ENCODE measurements at regions not wholly inside any gene's neighbourhood (a gene's known extent, or its start where the extent isn't known, plus 50 kb on each side); places are given as distances from the start of the nearest gene placed in this dataset.

- DNase-seq (ENCODE audit: low spot score), result no peak
These were observed 260.0 kb downstream of the DHX35 start for GRCh38 chr20:39222101-39222500.

GRCh38 chr20:39216195-39216594 lies 254.1 kb downstream of the DHX35 start:
- DNase-seq (ENCODE audit: low spot score), result no peak

- DNase-seq (ENCODE audit: low spot score), result no peak
These were observed 252.7 kb downstream of the DHX35 start for GRCh38 chr20:39214828-39215227.

DNA sequence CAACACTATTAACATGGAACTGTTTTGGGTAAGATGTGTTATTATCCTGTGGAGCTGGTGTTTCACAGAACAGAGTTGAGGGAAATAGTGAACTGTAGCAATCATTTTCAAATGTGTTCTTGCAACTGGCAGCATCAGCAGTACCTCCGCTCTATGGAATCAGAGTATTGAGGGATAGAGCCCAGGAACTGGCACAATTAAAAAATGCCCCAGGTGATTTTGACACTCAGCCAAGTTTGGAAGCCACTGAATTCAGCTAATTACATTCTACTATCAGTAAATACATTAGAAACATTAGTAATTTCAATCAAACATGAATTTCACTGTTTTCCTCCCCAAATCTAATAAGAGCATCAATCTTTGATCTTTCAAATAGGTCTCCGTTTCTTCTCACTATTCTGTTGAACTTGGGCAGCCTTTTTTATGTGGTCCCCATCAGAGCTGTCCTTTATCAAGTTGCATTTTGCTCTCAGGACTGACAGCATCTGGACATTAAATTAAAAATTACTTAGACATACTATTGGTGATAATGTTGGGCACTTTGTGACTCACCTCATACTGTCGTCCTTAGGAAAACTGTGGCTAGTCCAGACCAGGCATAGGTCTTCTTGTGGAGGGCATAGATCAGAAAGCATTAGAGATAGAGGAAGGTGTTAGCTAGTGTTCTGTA lies 251.5 kb downstream of the DHX35 start:
- DNase-seq (ENCODE audit: low spot score), result no peak

- DNase-seq (ENCODE audit: low spot score), result no peak
These were observed 249.1 kb downstream of the DHX35 start for GRCh38 chr20:39211060-39211748.

DNA sequence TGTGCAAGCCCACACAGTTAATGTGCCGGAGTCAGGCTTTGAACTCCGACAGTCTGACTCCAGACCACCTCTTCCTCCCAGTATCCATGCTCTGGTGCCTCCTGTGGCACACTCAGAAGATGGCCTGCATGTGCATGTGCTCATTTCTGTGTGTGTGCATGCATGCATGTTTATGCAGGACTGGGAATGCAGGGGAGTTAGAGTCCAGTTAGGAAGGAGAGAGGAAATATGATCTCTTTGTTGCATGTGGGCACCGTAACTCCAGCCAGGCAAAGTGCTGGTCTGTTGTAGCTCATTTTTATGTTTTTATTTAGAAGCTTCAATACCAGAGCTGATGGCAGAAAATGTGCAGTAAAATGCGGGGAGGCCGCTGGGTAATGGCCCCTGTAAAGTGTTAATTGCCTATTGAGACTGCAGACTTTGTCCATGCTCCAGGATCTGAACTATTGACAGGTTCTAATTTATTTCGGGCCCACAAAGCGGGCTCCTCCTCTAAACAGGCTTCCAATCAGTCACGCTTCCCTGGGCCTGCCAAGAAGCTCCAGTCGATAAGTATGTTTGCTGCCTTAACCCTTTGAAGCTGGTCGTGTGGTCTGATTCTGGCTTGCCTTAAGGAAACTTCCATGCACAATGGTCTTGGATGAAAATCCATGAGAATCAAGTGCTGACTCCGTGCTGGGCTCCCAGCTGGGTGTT lies 248.3 kb downstream of the DHX35 start:
- no peak for DNase-seq (ENCODE audit: low spot score)

DNA sequence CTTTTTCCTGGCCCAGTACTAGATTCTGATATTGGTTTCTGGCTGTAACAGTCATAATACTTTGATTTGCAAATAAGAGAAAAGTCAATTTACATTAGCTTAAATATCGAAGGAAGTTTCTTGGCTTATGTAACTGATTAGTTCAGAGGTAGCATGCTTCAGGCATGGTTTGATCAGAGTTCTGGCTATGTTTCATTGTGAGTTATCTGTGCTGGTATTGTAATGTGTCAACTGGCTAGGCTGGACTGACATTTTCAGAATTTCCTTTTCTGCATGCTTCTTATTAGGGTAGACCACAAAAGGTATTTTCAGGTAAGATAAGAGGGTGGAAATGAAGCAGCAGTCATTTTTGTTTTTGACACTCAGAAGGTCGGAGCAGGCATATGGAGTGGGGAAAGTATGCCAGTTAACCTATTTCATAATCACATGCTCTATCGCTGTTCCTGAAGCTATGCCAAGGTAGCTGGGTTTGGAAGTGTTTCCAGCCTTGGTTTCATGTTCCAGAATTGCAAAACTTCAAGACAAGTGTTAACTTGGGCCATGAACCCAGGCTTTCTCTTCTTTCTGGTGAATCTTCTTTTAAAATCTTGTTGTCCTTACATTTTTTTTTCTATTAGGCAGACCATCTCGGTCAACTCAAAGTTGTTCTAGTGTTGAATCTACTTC lies 244.9 kb downstream of the DHX35 start:
- DNase-seq (ENCODE audit: low spot score), result no peak

GRCh38 chr20:39195582-39196021 lies 233.5 kb downstream of the DHX35 start:
- no peak for DNase-seq (ENCODE audit: low spot score)

DNA sequence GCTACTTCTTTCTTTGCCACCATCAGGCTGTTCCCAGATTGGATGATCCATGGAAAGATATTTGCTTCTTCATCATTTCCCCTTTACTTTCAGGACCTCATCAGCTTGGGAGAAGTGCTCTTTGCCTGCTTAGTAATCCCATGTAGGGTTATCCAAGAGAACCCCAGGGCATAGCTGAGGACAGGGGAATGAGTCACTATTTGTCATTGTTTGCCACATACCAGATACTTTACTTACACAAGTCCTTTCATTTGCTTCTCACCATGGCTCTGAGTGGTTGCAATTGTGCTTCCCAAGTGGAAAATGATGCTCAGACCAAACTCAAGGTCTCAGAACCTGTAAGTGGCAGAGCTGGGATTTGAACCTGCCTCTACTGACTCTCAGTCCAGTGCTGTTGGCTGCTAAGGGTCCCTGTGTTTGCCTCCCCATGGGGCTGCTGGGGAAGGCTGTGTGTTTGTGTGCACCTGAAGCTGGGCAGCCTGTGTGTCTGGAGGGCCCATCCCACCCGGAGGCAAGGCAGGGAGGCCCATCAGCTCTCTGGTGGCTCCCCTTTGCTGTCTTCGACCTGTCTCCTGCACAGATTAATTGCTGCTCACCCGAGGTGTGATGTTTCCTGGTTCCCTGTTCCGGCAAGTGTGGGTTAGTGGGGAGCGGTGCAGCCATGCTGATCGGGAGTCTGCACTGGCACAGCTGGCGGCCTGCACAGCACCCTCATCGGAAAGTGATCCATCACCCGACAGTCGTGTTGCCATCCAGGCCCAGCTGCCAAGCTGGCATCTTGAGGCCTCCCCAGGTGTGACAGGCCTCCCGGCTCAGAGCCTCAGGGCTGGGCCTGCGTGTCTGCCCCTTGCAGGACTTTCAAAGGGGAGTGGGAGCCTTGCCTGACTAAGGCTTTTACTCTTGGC lies 228.8 kb downstream of the DHX35 start:
- no peak for DNase-seq (ENCODE audit: low spot score)

- DNase-seq (ENCODE audit: low spot score), result no peak
These were observed 226.2 kb downstream of the DHX35 start for GRCh38 chr20:39188266-39188765.

DNA sequence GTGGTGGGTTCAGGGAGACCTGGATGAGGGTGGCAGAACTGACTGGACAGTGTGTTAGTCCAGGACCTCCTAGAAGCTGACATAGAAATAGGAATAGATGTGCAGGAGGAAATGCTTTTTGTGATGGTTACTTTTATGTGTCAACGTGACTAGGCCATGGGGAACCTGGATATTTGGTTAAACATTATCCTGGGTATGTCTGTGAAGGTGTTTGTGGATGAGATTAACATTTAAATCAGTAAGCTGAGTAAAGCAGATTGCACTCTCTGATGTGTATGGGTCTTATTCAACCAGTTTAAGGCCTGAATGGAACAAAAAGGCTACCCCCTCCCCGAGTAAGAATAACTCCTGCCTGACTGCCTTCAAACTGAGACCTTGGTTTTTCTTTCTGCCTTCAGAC lies 219.3 kb downstream of the DHX35 start:
- DNase-seq (ENCODE audit: low spot score), result no peak

- no peak for DNase-seq (ENCODE audit: low spot score)
These were observed 214.3 kb downstream of the DHX35 start for GRCh38 chr20:39176457-39176856.

GRCh38 chr20:39170896-39171463 lies 208.8 kb downstream of the DHX35 start:
- DNase-seq (ENCODE audit: low spot score), result no peak

- no peak for DNase-seq (ENCODE audit: low spot score)
These were observed 203.0 kb downstream of the DHX35 start for GRCh38 chr20:39165099-39165498.

- DNase-seq (ENCODE audit: low spot score), result no peak
These were observed 202.5 kb downstream of the DHX35 start for GRCh38 chr20:39164642-39165041.

DNA sequence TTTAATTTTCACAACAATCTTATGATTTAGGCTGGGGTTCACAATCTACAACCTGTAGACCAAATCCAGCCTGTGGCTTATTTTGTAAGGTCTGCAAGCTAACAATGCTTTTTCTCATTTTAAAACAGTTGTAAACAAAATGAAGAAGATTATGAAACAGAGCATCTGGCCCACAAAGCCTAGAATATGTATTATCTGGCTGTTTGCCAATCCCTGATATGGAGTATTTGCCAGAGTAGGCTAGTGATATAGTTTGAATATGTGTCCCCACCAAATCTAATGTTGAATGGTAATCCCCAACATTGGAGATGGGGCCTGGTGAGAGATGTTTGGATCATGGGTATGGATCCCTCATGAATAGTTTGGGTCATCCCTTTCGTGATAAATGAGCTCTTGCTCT lies 201.8 kb downstream of the DHX35 start:
- no peak for DNase-seq (ENCODE audit: low spot score)

DNA sequence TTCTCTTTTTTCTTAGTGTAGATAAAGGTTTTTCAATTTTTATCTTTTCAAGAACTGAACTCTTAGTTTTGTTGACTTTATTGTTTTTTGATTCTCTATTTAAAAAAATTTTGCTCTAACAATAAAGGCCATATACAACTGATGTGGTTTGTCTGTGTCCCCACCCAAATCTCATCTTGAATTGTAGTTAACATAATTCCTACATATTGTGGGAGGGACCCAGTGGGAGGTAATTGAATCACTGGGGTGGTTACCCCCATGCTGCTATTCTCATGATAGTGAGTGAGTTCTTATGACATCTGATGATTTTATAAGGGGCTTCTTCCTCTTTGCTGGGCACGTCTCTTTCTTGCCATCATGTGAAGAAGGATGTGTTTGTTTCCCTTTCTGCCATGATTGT lies 199.8 kb downstream of the DHX35 start:
- DNase-seq (ENCODE audit: low spot score), result no peak

- no peak for DNase-seq (ENCODE audit: low spot score)
These were observed 193.8 kb downstream of the DHX35 start for GRCh38 chr20:39155971-39156370.

DNA sequence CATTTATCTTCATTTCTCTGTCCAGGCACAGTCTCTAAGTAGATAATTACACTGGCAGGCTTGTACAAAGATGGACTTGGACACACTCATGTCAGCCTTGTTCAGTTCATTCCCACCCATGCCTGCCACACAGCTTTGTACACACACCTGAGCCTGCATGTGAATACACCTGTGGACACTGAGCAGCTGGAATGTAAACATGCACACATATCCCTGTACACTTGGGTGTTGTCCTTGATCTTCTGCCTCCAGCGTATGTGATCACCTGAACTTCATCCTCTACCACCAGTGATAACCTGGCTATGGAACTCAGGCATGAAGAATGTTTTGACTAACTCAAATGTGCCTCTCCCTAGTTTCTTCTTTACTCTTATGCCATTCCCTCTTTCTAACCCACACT lies 190.6 kb downstream of the DHX35 start:
- no peak for DNase-seq (ENCODE audit: low spot score)

DNA sequence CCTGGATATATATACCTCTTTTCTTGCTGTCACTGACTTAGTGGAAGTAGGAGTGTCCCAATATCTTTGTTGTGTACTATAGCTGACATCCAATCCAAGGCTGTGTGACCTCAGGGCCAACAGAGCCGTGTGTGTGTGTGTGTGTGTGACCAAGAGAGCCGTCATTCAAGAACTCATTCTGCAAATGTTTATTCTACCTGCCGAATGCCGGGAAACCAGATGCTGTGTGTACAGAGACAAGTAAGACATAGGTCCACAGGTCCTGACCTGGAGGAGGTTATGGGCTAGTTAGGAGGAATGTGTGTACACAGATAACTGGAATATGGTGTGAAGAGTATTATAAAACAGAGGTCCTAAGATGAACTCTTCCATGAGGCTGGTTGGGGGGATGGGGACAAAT lies 190.0 kb downstream of the DHX35 start:
- no peak for DNase-seq (ENCODE audit: low spot score)

- DNase-seq (ENCODE audit: low spot score), result no peak
These were observed 188.4 kb downstream of the DHX35 start for GRCh38 chr20:39150501-39150900.

Measured in globus pallidus (tissue), 1 donor.